GM18870 (cell line): ENCODE measurements at regions not wholly inside any gene's neighbourhood (a gene's known extent, or its start where the extent isn't known, plus 50 kb on each side); places are given as distances from the start of the nearest gene placed in this dataset.

Experiments used
- ATAC-seq: cut with Tn5 transposase; IDR thresholded peaks from one replicate; pipeline ENCODE4 v1.9.1; 2021; ENCODE audit warnings: moderate library complexity; ENCODE audit not compliant: unreplicated experiment

GRCh38 chr4:44071959-44072955 is 376.4 kb downstream of the KCTD8 start:
- ATAC-seq: no peak

- no peak for ATAC-seq
Observed at GRCh38 chr4:44086753-44087152, 361.9 kb downstream of the KCTD8 start.

GRCh38 chr4:44093390-44093789 is 355.2 kb downstream of the KCTD8 start:
- no peak for ATAC-seq

- ATAC-seq: no peak
Observed at GRCh38 chr4:44098973-44099372, 349.6 kb downstream of the KCTD8 start.

GRCh38 chr4:44100456-44100855 is 348.2 kb downstream of the KCTD8 start:
- ATAC-seq: no peak

GRCh38 chr4:44118971-44119680 is 329.5 kb downstream of the KCTD8 start:
- no peak for ATAC-seq

GRCh38 chr4:44120646-44121045 is 328.0 kb downstream of the KCTD8 start:
- no peak for ATAC-seq

GRCh38 chr4:44121210-44121609 is 327.4 kb downstream of the KCTD8 start:
- ATAC-seq: no peak
